AG04450 (cell line): ENCODE measurements at regions not wholly inside any gene's neighbourhood (a gene's known extent, or its start where the extent isn't known, plus 50 kb on each side); places are given as distances from the start of the nearest gene placed in this dataset.
A peak's percentile ranks its signal among the peaks of the same experiment; 100 is the strongest.

Experiments
- CTCF ChIA-PET: fragments of 300-600, 350-600 bp; formaldehyde crosslinking; extraction: SDS; loops from one replicate; lab custom pipeline; 2022; ENCODE audit warnings: antibody characterized with exemption, inconsistent platforms; lab: Charles Lee
- POLR2A ChIA-PET: fragments of 350-600 bp; formaldehyde crosslinking; extraction: SDS; loops from one replicate; lab custom pipeline; 2021; ENCODE audit warnings: antibody characterized with exemption, inconsistent platforms; lab: Yijun Ruan, JAX
- DNase-seq: peaks from one replicate; pipeline ENCODE4 v3.0.0-alpha.2; 2011; ENCODE audit warnings: low read depth, low spot score
- H3K27ac ChIP-seq: one replicate; pipeline ENCODE4 v1.5.1; 2012; ENCODE audit warnings: low read depth, low read length, control low read depth
- H3K27me3 ChIP-seq: one replicate; pipeline ENCODE4 v1.6.0; 2012; ENCODE audit warnings: low read length; ENCODE audit not compliant: control insufficient read depth, insufficient read depth
- H3K4me3 ChIP-seq: 2 replicates; pipeline ENCODE4 v1.5.1; 2011; ENCODE audit warnings: mild to moderate bottlenecking, low read depth, low read length, control low read depth
- H3K9me3 ChIP-seq: 2 replicates; pipeline ENCODE4 v1.5.1; 2012; ENCODE audit warnings: low read length; ENCODE audit not compliant: control insufficient read depth, insufficient read depth
- CTCF ChIP-seq: IDR thresholded peaks from 2 replicates; pipeline ENCODE4 v1.5.1; 2011; ENCODE audit warnings: low read depth, low read length, control low read depth, inconsistent platforms

- H3K9me3 ChIP-seq: no peaks in the 10 kb centered on the region
- DNase-seq: no peak
- no peak overlapping the region for H3K4me3 ChIP-seq
- POLR2A ChIA-PET: no interaction called here
- no peaks in the 10 kb centered on the region for H3K27me3 ChIP-seq
- no peak overlapping the region for H3K27ac ChIP-seq
- CTCF ChIA-PET: no interaction called here
- TF ChIP-seq CTCF: no peak
Observed at GRCh38 chr7:21299766-21300165, 128.1 kb upstream of the SP4 start.

GRCh38 chr7:21300692-21301091, 127.2 kb upstream of the SP4 start:
- POLR2A ChIA-PET: no interaction called here
- H3K4me3 ChIP-seq: no peak overlapping the region

GRCh38 chr7:21304808-21305375, 123.0 kb upstream of the SP4 start:
- TF ChIP-seq CTCF: no peak
- Histone ChIP-seq H3K27ac (no peak overlapping the region), H3K27me3 (no peaks in the 10 kb centered on the region), H3K4me3 (no peak overlapping the region), H3K9me3 (no peaks in the 10 kb centered on the region)
- ChIA-PET POLR2A (no interaction called here), CTCF (no interaction called here)
- no peak for DNase-seq

More at GRCh38 chr7:21300692-21301091, 127.2 kb upstream of the SP4 start:
- no peak for DNase-seq
- H3K9me3 ChIP-seq: no peaks in the 10 kb centered on the region
- TF ChIP-seq CTCF: 0 out of 2 replicates have a peak, but pooled peaks have one; percentile 24
- CTCF ChIA-PET: no interaction called here
- no peaks in the 10 kb centered on the region for H3K27me3 ChIP-seq
- no peak overlapping the region for H3K27ac ChIP-seq

GRCh38 chr7:21305455-21306235, 122.2 kb upstream of the SP4 start:
- CTCF ChIA-PET: no interaction called here
- POLR2A ChIA-PET: no interaction called here
- TF ChIP-seq CTCF: no peak

GRCh38 chr7:21314954-21315353, 112.9 kb upstream of the SP4 start:
- no peak for DNase-seq
- Histone ChIP-seq H3K27ac (no peak overlapping the region), H3K27me3 (no peaks in the 10 kb centered on the region), H3K4me3 (no peak overlapping the region), H3K9me3 (no peaks in the 10 kb centered on the region)
- no peak for TF ChIP-seq CTCF
- CTCF ChIA-PET: no interaction called here
- POLR2A ChIA-PET: no interaction called here

More at GRCh38 chr7:21305455-21306235, 122.2 kb upstream of the SP4 start:
- no peak for DNase-seq
- no peak overlapping the region for H3K4me3 ChIP-seq
- no peaks in the 10 kb centered on the region for H3K27me3 ChIP-seq
- no peak overlapping the region for H3K27ac ChIP-seq
- no peaks in the 10 kb centered on the region for H3K9me3 ChIP-seq
